ENCODE measurements at regions not wholly inside any gene's neighbourhood (a gene's known extent, or its start where the extent isn't known, plus 50 kb on each side); places are given as distances from the start of the nearest gene placed in this dataset.

- TF ChIP-seq, protein P1, sequence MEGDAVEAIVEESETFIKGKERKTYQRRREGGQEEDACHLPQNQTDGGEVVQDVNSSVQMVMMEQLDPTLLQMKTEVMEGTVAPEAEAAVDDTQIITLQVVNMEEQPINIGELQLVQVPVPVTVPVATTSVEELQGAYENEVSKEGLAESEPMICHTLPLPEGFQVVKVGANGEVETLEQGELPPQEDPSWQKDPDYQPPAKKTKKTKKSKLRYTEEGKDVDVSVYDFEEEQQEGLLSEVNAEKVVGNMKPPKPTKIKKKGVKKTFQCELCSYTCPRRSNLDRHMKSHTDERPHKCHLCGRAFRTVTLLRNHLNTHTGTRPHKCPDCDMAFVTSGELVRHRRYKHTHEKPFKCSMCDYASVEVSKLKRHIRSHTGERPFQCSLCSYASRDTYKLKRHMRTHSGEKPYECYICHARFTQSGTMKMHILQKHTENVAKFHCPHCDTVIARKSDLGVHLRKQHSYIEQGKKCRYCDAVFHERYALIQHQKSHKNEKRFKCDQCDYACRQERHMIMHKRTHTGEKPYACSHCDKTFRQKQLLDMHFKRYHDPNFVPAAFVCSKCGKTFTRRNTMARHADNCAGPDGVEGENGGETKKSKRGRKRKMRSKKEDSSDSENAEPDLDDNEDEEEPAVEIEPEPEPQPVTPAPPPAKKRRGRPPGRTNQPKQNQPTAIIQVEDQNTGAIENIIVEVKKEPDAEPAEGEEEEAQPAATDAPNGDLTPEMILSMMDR (IDR thresholded peaks at IDR 0.05; ENCODE audit: low read depth, low read length), result no peak
- no peak for TF ChIP-seq EZH2phosphoT487 (IDR thresholded peaks at IDR 0.05; ENCODE audit: low read depth)
These were observed 54.9 kb upstream of the C4orf54 start for GRCh38 chr4:99712530-99712929.
